ENCODE measurements at regions not wholly inside any gene's neighbourhood (a gene's known extent, or its start where the extent isn't known, plus 50 kb on each side); places are given as distances from the start of the nearest gene placed in this dataset.

- POLR2A ChIA-PET (ENCODE audit: unreplicated experiment) = no interaction called here
- DNase-seq = no peak
- no TSS peak for BruUV-seq (replicated peaks)
- Histone ChIP-seq H3K9me2 (replicated peaks; ENCODE audit: low read length) (no peaks in the 10 kb centered on the region), H3K9ac (ENCODE audit: low read length) (no peak overlapping the region), H3K4me3 (ENCODE audit: low read length) (no peak overlapping the region), H3K36me3 (ENCODE audit: low read depth, low read length) (no peaks in the 10 kb centered on the region), H3K27me3 (ENCODE audit: low read length) (no peaks in the 10 kb centered on the region), H2AFZ (ENCODE audit: low read length) (no peak overlapping the region), H4K20me1 (ENCODE audit: low read length) (no peaks in the 10 kb centered on the region), H3F3A (ENCODE audit: low read length, unreplicated experiment) (no peaks in the 10 kb centered on the region), H3K79me2 (ENCODE audit: low read length) (no peaks in the 10 kb centered on the region), H3K9me3 (ENCODE audit: low read length) (no peaks in the 10 kb centered on the region), H3K4me1 (ENCODE audit: insufficient read depth, low read length) (peaks cover 8% of the 10 kb centered on the region), H3K27ac (ENCODE audit: low read length) (no peak overlapping the region), H3K4me2 (ENCODE audit: low read length) (no peak overlapping the region)
- CTCF ChIA-PET = no interaction called here
- TF ChIP-seq EZH2phosphoT487 (IDR thresholded peaks at IDR 0.05; ENCODE audit: borderline replicate concordance, low read length) (no peak), CTCF (conservative IDR thresholded peaks at IDR 0.05; ENCODE audit: low read depth, low read length) (no peak), EZH2 (IDR thresholded peaks at IDR 0.05; ENCODE audit: low read length, unreplicated experiment) (no peak)
- intact Hi-C loops (cut with micrococcal nuclease) = no loop called here
- ATAC-seq = no peak
These were observed 302.6 kb upstream of the TBL1XR1 start for GRCh38 chr3:177499779-177500423.

- no peak for ATAC-seq
- Histone ChIP-seq H3K9ac (ENCODE audit: low read length) (no peak overlapping the region), H3K9me2 (replicated peaks; ENCODE audit: low read length) (no peaks in the 10 kb centered on the region; the same call in 1 of the 2 replicates), H4K20me1 (ENCODE audit: low read length) (no peaks in the 10 kb centered on the region), H3K27me3 (ENCODE audit: low read length) (no peaks in the 10 kb centered on the region), H3K4me1 (ENCODE audit: insufficient read depth, low read length) (no peaks in the 10 kb centered on the region), H3F3A (ENCODE audit: low read length, unreplicated experiment) (no peaks in the 10 kb centered on the region), H3K79me2 (ENCODE audit: low read length) (no peaks in the 10 kb centered on the region), H3K27ac (ENCODE audit: low read length) (no peak overlapping the region), H3K9me3 (ENCODE audit: low read length) (no peaks in the 10 kb centered on the region), H3K4me3 (ENCODE audit: low read length) (no peak overlapping the region), H2AFZ (ENCODE audit: low read length) (no peak overlapping the region), H3K4me2 (ENCODE audit: low read length) (no peak overlapping the region), H3K36me3 (ENCODE audit: low read depth, low read length) (no peaks in the 10 kb centered on the region)
- DNase-seq = no peak
- intact Hi-C loops (cut with micrococcal nuclease) = no loop called here
- ChIA-PET CTCF (no interaction called here), POLR2A (ENCODE audit: unreplicated experiment) (interaction anchor here (0.7 kb wide), 1 partner anchor 18 kb away, joined by 22 read pairs; no protein-coding TSS in a partner anchor)
- no TSS peak for BruUV-seq (replicated peaks)
- TF ChIP-seq EZH2 (IDR thresholded peaks at IDR 0.05; ENCODE audit: low read length, unreplicated experiment) = no peak
- no peak for TF ChIP-seq EZH2phosphoT487 (IDR thresholded peaks at IDR 0.05; ENCODE audit: borderline replicate concordance, low read length)
- no peak for TF ChIP-seq CTCF (conservative IDR thresholded peaks at IDR 0.05; ENCODE audit: low read depth, low read length)
These were observed 313.5 kb upstream of the TBL1XR1 start for GRCh38 chr3:177510693-177511216.

All from PC-3 (cell line).